H1 (cell line): ENCODE measurements at regions not wholly inside any gene's neighbourhood (a gene's known extent, or its start where the extent isn't known, plus 50 kb on each side); places are given as distances from the start of the nearest gene placed in this dataset.

Source experiments
- CTCF ChIA-PET: fragments of 300-600 bp; sonication (Branson Sonifier 250); formaldehyde crosslinking; loops from one replicate; lab custom pipeline; 2021; ENCODE audit not compliant: partially characterized antibody; lab: Charles Lee
- POLR2A ChIA-PET: fragments of 300-600 bp; sonication (Branson Sonifier 250); formaldehyde crosslinking; loops from one replicate; lab custom pipeline; 2021; ENCODE audit warnings: inconsistent platforms; ENCODE audit not compliant: partially characterized antibody; lab: Charles Lee
- DNase-seq, 2 experiments: peaks; one replicate each; pipeline versions ENCODE4 v3.0.0 to v3.0.0-alpha.2; 2010 to 2022; ENCODE audit warnings: low spot score in 2 of 2, low read depth in 1 of 2, mixed read lengths in 1 of 2
- FAIRE-seq: peaks from 2 replicates; lab custom pipeline; 2011; peaks lifted over from hg19 to GRCh38; lab: Jason Lieb, UNC
- H2AFZ ChIP-seq: 2 replicates; pipeline ENCODE4 v1.8.1; 2012; ENCODE audit warnings: low read length, inconsistent platforms
- H2AK5ac ChIP-seq: 2 replicates; pipeline ENCODE4 v1.6.1; 2013; ENCODE audit warnings: low read depth, low read length
- H2BK120ac ChIP-seq: replicated peaks from 2 replicates; pipeline ENCODE3; 2013; ENCODE audit warnings: low read depth, low read length, inconsistent platforms
- H2BK12ac ChIP-seq: 2 replicates; pipeline ENCODE4 v1.6.1; 2013; ENCODE audit warnings: low read depth, low read length
- H2BK15ac ChIP-seq: 2 replicates; pipeline ENCODE4 v1.6.1; 2013; ENCODE audit warnings: low read length
- H2BK20ac ChIP-seq: 2 replicates; pipeline ENCODE4 v1.6.1; 2013; ENCODE audit warnings: low read length
- H2BK5ac ChIP-seq: 2 replicates; pipeline ENCODE4 v1.6.1; 2013; ENCODE audit warnings: low read depth, low read length
- H3K14ac ChIP-seq: 2 replicates; pipeline ENCODE4 v1.6.1; 2013; ENCODE audit warnings: inconsistent platforms; ENCODE audit not compliant: insufficient read length
- H3K18ac ChIP-seq: 2 replicates; pipeline ENCODE4 v1.6.1; 2013; ENCODE audit warnings: low read length; ENCODE audit errors: extremely low read depth
- H3K23ac ChIP-seq: 2 replicates; pipeline ENCODE4 v1.6.1; 2013; ENCODE audit warnings: inconsistent platforms; ENCODE audit not compliant: insufficient read length
- H3K23me2 ChIP-seq: 2 replicates; pipeline ENCODE4 v1.6.1; 2013; ENCODE audit warnings: low read depth, low read length
- H3K27ac ChIP-seq: 2 replicates; pipeline ENCODE4 v1.6.1; 2011; ENCODE audit warnings: low read depth, low read length, inconsistent platforms
- H3K27me3 ChIP-seq, 4 experiments: replicated peaks in 1 of 4; 1 replicate in 1 of 4; 2 replicates in 3 of 4; pipeline versions ENCODE4 v1.6.1 to v1.8.1; 2011 to 2013; ENCODE audit warnings: low read length in 3 of 4, mild to moderate bottlenecking in 3 of 4, inconsistent platforms in 2 of 4, mixed read lengths in 2 of 4, moderate library complexity in 1 of 4; ENCODE audit not compliant: control insufficient read depth in 3 of 4, insufficient read depth in 3 of 4; ENCODE audit errors: extremely low read depth in 1 of 4
- H3K36me3 ChIP-seq, 4 experiments: 2 replicates each; pipeline versions ENCODE4 v1.6.1 to v1.8.1; 2011 to 2013; ENCODE audit warnings: mild to moderate bottlenecking in 4 of 4, low read length in 3 of 4, moderate library complexity in 2 of 4, control low read depth in 1 of 4, inconsistent platforms in 1 of 4; ENCODE audit not compliant: insufficient read depth in 4 of 4, control insufficient read depth in 2 of 4
- H3K4ac ChIP-seq: replicated peaks from 2 replicates; pipeline ENCODE3; 2013; ENCODE audit warnings: low read length, low read depth, mixed read lengths, inconsistent platforms; ENCODE audit not compliant: insufficient read length
- H3K4me1 ChIP-seq, 4 experiments: replicated peaks in 1 of 4; 1 replicate in 1 of 4; 2 replicates in 3 of 4; pipeline versions ENCODE4 v1.6.1 to v1.8.1; 2011 to 2013; ENCODE audit warnings: low read length in 3 of 4, inconsistent platforms in 2 of 4, mixed read lengths in 1 of 4; ENCODE audit not compliant: insufficient read depth in 4 of 4, control insufficient read depth in 3 of 4
- H3K4me2 ChIP-seq, 2 experiments: 2 replicates each; pipeline versions ENCODE4 v1.6.1 to v1.8.1; 2011 to 2013; ENCODE audit warnings: low read depth in 2 of 2, low read length in 2 of 2, control low read depth in 1 of 2, inconsistent platforms in 1 of 2, mild to moderate bottlenecking in 1 of 2; ENCODE audit not compliant: insufficient read depth in 1 of 2
- H3K4me3 ChIP-seq, 4 experiments: fragments of 200-600, 300-600 bp in 1 of 4; sonication (generic), shearing (Covaris generic), sonication (Bioruptor Twin) in 1 of 4; 2 replicates each; pipeline versions ENCODE4 v1.5.1 to v1.8.1; 2011 to 2016; ENCODE audit warnings: low read length in 4 of 4, low read depth in 3 of 4, control low read depth in 2 of 4, inconsistent platforms in 2 of 4, mild to moderate bottlenecking in 2 of 4, mixed read lengths in 1 of 4, moderate library complexity in 1 of 4; ENCODE audit not compliant: insufficient read depth in 2 of 4; ENCODE audit errors: extremely low read depth in 1 of 4
- H3K56ac ChIP-seq: replicated peaks from 2 replicates; pipeline ENCODE3; 2013; ENCODE audit warnings: low read depth, mild to moderate bottlenecking, mixed read lengths, low read length, inconsistent platforms; ENCODE audit not compliant: insufficient read length
- H3K79me1 ChIP-seq: 2 replicates; pipeline ENCODE4 v1.6.1; 2013; ENCODE audit warnings: low read depth, low read length, control low read depth
- H3K79me2 ChIP-seq, 2 experiments: 2 replicates each; pipeline versions ENCODE4 v1.6.1 to v1.8.1; 2012 to 2013; ENCODE audit warnings: low read length in 2 of 2, mild to moderate bottlenecking in 2 of 2, inconsistent platforms in 1 of 2; ENCODE audit not compliant: insufficient read depth in 2 of 2, control insufficient read depth in 1 of 2
- H3K9ac ChIP-seq, 4 experiments: replicated peaks in 1 of 4; 1 replicate in 1 of 4; 2 replicates in 3 of 4; pipeline versions ENCODE4 v1.6.1 to v1.8.1; 2011 to 2013; ENCODE audit warnings: low read depth in 3 of 4, low read length in 3 of 4, control low read depth in 2 of 4, mild to moderate bottlenecking in 2 of 4, moderate library complexity in 2 of 4, inconsistent platforms in 1 of 4; ENCODE audit errors: extremely low read depth in 1 of 4
- H3K9me3 ChIP-seq, 2 experiments: 2 replicates each; pipeline versions ENCODE4 v1.6.1 to v1.8.1; 2012 to 2013; ENCODE audit warnings: mild to moderate bottlenecking in 2 of 2, moderate library complexity in 2 of 2, control low read depth in 1 of 2, inconsistent platforms in 1 of 2, low read depth in 1 of 2, low read length in 1 of 2, mixed read lengths in 1 of 2; ENCODE audit not compliant: insufficient read depth in 2 of 2
- H4K20me1 ChIP-seq, 2 experiments: replicated peaks in 1 of 2; 2 replicates each; pipeline versions ENCODE3 to v1.8.1; 2011 to 2013; ENCODE audit warnings: inconsistent platforms in 2 of 2, low read length in 2 of 2, mild to moderate bottlenecking in 1 of 2; ENCODE audit not compliant: insufficient read depth in 2 of 2, control insufficient read depth in 1 of 2
- H4K5ac ChIP-seq: 2 replicates; pipeline ENCODE4 v1.6.1; 2013; ENCODE audit warnings: low read length, low read depth, mixed read lengths, inconsistent platforms; ENCODE audit not compliant: insufficient read length
- H4K8ac ChIP-seq: 2 replicates; pipeline ENCODE4 v1.8.0; 2013; ENCODE audit warnings: mild to moderate bottlenecking, moderate library complexity, low read length, inconsistent platforms; ENCODE audit not compliant: insufficient read depth; ENCODE audit errors: extremely low read depth
- H4K91ac ChIP-seq: replicated peaks from 2 replicates; pipeline ENCODE3; 2013; ENCODE audit warnings: low read length, mixed read lengths, inconsistent platforms; ENCODE audit not compliant: insufficient read length
- EP300 ChIP-seq, 2 experiments: IDR thresholded peaks; 1 replicate in 1 of 2; 2 replicates in 1 of 2; pipeline ENCODE4 v1.6.1; 2011 to 2012; ENCODE audit warnings: low read depth in 2 of 2, low read length in 2 of 2, mild to moderate bottlenecking in 2 of 2, borderline replicate concordance in 1 of 2, inconsistent platforms in 1 of 2, moderate library complexity in 1 of 2
- NRF1 ChIP-seq: IDR thresholded peaks from 2 replicates; pipeline ENCODE4 v1.6.1; 2011; ENCODE audit warnings: mild to moderate bottlenecking, low read depth, low read length, improper control_type of control experiment
- RFX5 ChIP-seq: IDR thresholded peaks from 2 replicates; pipeline ENCODE4 v1.6.1; 2011; ENCODE audit warnings: low read depth, low read length, improper control_type of control experiment, borderline replicate concordance
- WGBS, 2 experiments: shearing (Covaris generic) in 1 of 2; methylation state at CpG; one replicate each; pipeline versions ENCODE4 v1.1.6 to v1.1.7; 2013 to 2015; ENCODE audit warnings: low lambda C conversion rate in 2 of 2, mixed read lengths in 2 of 2, inconsistent platforms in 1 of 2, low coverage in 1 of 2, missing lambda C conversion rate in 1 of 2; ENCODE audit not compliant: insufficient replicate concordance in 2 of 2, insufficient coverage in 1 of 2, insufficient read length in 1 of 2; ENCODE audit errors: extremely low coverage in 1 of 2, missing lambda C conversion rate in 1 of 2; 5-methylcytosine and 5-hydroxymethylcytosine counted together

DNA sequence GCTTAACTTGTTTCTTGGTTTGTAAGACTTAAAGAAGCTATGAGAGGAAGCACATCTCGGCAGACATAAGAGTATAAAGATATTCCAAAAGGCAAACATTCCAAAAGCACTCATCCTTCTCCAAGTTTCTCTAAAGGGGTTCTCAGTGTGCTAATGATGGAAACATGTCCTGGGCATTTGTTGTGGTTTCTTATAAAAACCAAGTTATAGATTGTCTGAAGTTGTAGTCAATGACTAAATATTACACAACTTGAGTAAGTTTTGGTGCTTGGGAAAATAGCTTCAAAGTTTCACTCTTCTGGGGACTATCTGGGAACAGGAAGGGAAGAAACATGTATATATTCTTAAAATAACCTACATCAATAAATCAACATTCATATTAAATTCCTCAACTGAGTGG is 128.3 kb upstream of the TBX18 start:
- TF ChIP-seq EP300 (IDR thresholded peaks at IDR 0.05; ENCODE audit: borderline replicate concordance in 1 of 2, low read depth in 2 of 2, low read length in 2 of 2) (no peak), NRF1 (no peak), RFX5 (no peak)
- Histone ChIP-seq H4K91ac (no peak overlapping the region), H4K5ac (no peak overlapping the region), H3K79me2 (no peaks in the 10 kb centered on the region), H3K4ac (no peak overlapping the region), H2AFZ (no peak overlapping the region), H2BK20ac (no peak overlapping the region), H3K23ac (no peak overlapping the region), H3K27ac (no peak overlapping the region), H3K23me2 (no peaks in the 10 kb centered on the region), H3K18ac (no peak overlapping the region), H2AK5ac (no peak overlapping the region), H4K20me1 (no peaks in the 10 kb centered on the region), H3K27me3 (no peaks in the 10 kb centered on the region), H3K9ac (no peak overlapping the region), H3K4me3 (no peak overlapping the region), H3K9me3 (no peaks in the 10 kb centered on the region), H2BK12ac (no peak overlapping the region), H3K4me1 (no peaks in the 10 kb centered on the region), H2BK120ac (no peak overlapping the region), H4K8ac (no peak overlapping the region), H2BK5ac (no peak overlapping the region), H3K4me2 (no peak overlapping the region), H3K36me3 (no peaks in the 10 kb centered on the region), H3K79me1 (no peaks in the 10 kb centered on the region), H3K14ac (no peak overlapping the region), H2BK15ac (no peak overlapping the region), H3K56ac (no peak overlapping the region)
- DNase-seq (no peak), FAIRE-seq (no peak)
- ChIA-PET POLR2A (no interaction called here), CTCF (interaction anchor here (0.6 kb wide), 1 partner anchor 387 kb away, joined by 3 read pairs; no protein-coding TSS in a partner anchor)
- 90% methylated on average over 1 of the region's 1 CpG; no CpG with 5 or more reads in 1 of the 2 experiments for WGBS, 2 experiments
